Head of caudate nucleus (tissue), 42 donors: ENCODE measurements at regions not wholly inside any gene's neighbourhood (a gene's known extent, or its start where the extent isn't known, plus 50 kb on each side); places are given as distances from the start of the nearest gene placed in this dataset.
A peak's percentile ranks its signal among the peaks of the same experiment; 100 is the strongest.

Source experiments
- DNase-seq, 42 donors: peaks; one replicate each; pipeline versions ENCODE4 v3.0.0 to v3.0.0-alpha.2; 2020 to 2021; ENCODE audit warnings: mixed read lengths in 7 of 42
- intact Hi-C: fragments of 100-400 bp; cut with DNase I; formaldehyde crosslinking; loops from one replicate; pipeline ENCODE4 v1.15.0; 2022

DNA sequence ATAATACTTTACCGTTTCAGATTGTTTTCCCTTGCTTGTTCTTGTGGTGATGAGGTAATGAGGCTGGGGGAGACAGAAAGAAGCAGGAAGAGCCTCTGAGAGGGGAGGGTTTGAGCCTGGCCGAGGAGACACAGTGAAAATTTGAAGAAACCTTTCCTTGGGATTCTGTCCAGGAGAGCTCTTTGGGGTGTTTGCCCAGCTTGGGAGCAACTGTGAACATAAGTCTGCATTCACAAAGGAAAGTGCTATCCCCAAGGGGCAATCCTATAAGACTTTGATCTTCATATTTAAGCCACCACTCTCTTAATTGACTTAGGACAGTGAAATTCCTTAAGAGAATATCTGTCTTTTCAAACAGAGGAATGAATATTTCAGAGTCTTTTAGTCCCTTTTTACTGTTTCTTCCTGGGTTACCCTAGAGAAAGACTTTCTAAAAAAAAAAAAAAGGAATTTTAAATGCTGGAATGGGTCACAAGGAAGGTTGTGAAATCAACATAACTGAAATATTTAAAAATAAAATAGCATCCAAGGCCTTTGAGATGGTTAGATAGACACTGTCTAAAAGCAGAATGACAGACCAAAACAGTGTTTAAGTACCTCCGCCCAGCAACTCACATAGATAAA lies 52.5 kb upstream of the STAM2 start:
- DNase-seq: no peak
- intact Hi-C loops: no loop called here

DNA sequence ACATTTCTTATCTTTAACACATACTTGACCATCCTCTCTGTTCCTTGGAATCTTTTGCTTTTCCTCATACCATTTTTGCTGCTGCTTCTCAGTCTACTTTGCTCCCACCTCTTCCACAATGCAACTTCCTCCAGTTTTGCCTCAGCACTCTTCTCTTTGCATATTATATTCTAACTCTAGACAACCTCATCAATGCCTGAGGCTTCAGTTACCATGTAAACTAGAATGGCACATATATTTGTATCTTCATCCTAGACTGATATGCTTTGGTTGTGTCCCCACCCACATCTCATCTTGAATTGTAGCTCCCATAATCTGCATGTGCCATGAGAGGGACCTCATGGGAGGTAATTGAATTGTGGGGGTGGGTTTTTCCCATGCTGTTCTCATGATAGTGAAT lies 55.9 kb upstream of the STAM2 start:
- intact Hi-C loops: no loop called here
- DNase-seq: no peak

DNA sequence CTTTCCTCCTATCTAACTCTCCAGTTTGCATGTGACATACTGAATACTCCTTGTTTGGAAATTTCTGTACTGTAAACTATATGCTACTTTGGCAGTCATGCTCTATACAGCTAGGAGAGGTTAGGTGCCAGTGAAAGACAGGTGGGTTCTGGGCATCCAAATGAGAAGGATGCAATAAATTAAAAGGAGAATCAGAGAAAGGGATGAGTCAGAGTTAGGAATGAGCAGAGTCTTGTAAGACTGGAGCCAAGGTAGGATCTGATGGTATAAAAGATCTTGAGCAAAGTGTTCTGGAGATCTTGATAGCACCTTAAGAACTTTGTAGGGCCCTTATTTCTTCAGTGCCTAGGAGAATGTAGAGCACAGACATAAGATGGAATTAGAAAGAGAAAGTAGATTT lies 58.7 kb upstream of the STAM2 start:
- DNase-seq: no peak
- intact Hi-C loops: no loop called here

GRCh38 chr2:152236191-152236925 lies 60.8 kb upstream of the STAM2 start:
- intact Hi-C loops: no loop called here
- DNase-seq: no peak

- DNase-seq: no peak
- intact Hi-C loops: no loop called here
These were observed 62.5 kb upstream of the STAM2 start for GRCh38 chr2:152238016-152238415.

DNA sequence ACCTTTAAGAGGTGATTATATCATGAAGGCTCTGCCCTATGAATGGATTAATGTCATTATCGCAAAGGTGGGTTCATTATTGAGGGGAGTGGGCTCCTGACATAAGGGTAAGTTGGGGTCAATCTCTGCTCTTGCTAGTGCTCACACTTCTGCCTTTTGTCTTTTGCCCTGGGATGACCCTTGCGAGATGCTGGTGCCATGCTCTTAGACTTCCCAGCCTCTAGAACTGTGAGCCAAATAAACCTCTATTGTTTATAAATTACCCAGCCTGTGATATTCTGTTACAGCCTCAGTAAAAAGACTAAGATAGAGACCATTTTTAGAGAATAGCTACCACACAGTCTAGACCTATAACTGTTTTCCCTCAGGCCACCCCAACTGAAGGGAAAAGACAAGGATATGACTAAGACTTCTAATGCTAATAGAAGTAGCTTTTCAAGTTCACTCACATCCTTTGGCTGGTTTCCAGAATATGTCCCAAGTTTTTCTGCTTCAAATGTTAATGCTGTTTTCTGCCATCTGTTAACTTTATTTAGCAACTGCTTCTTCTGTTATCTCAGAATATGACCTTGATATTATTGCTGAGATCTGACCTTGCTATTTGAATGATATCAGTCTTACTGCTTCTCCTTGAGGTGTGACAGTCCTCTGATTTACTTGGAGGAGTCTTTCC lies 65.1 kb upstream of the STAM2 start:
- DNase-seq: no peak
- intact Hi-C loops: no loop called here

DNA sequence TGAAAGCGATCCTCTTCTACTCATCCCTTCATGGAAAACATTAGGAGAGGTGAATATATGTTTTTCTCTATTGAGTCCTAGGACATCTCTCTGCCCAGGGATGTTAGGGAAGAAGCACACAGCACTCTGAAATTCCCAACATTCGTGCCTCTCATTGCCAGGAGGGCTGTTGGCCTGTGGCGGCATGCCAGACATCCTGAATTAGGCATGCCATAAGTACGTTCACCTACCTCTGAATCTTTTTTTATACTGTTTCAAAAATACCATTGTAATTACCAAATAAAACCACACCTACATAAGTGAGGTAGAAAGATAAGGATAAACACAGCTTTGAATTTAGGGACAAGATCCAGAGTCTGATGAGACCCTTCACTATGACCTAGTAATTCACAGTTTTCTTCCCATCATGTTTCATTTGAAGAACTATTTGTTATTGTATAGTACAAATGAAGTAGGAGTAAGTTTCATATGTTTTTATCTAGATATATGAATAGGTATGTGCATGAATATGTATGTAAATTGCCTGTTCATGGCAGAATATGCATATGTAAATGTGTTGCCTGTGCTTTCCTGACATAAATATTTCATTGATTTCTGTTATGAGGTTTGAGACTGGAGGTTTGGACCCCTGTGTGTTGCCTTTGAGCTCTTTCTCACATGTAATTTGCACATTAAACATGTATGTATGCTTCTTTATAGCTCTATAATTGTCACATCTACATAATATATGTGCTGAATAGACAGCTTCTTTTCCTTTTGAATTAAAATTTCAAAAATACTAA lies 66.6 kb upstream of the STAM2 start:
- no peak for DNase-seq
- intact Hi-C loops: no loop called here

- no peak for DNase-seq
- intact Hi-C loops: no loop called here
These were observed 67.4 kb upstream of the STAM2 start for GRCh38 chr2:152242787-152243472.

DNA sequence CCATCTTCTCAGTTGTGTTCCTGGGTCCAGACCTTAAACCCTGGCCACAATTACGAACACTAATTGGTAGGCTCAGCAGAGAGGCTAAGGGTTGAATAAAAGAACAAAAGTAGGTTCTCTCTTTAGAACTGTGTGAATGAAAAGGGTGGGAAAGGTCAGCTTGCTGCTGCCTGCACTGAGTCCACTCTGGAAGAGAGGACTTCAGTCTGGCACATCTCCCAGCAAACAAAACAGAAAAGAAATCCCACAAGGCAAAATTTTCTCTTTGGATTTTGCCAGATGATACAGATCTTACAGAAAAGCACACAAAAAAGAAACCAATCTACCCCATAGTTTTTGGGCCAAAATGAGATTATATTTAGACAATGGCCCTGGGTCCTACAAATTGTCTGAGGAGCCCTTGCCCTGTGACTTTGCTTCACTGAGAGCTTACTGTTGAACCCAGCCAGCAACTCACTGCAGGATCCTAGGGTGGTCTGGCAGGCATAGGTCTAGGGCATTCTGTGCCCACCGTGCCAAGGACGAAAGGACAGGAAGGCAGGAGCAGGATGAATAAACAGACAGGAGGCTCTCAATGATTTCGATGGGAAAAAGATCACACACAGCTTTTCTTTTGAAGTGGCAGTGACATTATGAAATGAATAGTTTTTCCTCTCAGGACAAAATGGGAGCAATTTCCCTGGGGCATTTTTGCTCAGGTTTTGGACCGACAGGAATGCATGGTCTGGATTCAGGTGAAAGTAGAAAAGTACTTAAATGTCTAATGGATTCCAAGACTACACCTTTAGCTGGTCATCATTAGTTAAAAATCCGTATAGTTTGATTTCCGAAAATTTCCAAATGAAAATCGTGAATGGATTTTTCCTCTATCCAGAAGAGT lies 68.4 kb upstream of the STAM2 start:
- DNase-seq: peak in 6 of 42 donors; percentile 6 to 51 (median 26)
- intact Hi-C loops: no loop called here

- no peak for DNase-seq
- intact Hi-C loops: no loop called here
These were observed 70.1 kb upstream of the STAM2 start for GRCh38 chr2:152245653-152246052.

GRCh38 chr2:152246686-152247336 lies 71.2 kb upstream of the STAM2 start:
- intact Hi-C loops: no loop called here
- no peak for DNase-seq

GRCh38 chr2:152247337-152247695 lies 71.8 kb upstream of the STAM2 start:
- intact Hi-C loops: no loop called here
- peak in 3 of 42 donors; percentile 21 to 48 (median 47) for DNase-seq

- no peak for DNase-seq
- intact Hi-C loops: no loop called here
These were observed 75.0 kb upstream of the STAM2 start for GRCh38 chr2:152250421-152251100.

DNA sequence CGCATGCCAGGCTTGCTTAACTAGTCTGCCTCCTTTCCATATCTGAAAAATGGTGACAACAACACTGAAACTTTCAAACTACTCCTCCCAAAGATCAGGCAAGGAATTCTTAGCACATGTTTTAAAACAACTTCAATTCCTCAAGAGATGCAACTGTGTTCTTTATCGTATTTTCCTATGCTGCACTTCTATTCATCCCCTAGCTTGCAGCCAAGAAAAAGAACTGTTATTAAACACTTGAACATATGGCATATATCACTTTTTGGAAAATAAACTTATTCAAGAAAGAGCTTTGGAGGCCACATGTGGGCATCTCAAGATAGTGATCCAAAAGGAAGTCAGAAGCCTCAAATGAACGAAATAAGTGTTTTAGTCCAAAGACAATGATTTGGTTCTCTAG lies 75.6 kb upstream of the STAM2 start:
- DNase-seq: no peak
- intact Hi-C loops: no loop called here

DNA sequence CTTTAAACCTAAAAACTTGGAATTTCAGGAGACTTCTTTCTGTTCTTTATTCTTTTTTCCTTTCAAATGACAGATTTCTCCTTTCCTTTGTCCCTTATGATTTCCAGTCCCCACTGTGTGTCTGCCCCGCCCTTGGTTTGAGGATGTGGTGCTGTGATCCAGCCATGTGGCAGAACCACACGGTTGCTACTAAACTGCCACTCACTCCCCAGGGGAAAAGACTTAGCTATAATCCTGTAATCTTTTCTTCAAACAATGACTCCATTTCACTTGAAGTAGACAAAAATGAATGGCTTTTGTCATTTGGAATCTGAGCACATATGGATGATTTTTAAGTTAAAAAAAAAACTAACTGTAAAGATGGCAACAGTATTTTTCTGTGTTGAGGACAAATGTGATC lies 76.2 kb upstream of the STAM2 start:
- intact Hi-C loops: no loop called here
- no peak for DNase-seq

DNA sequence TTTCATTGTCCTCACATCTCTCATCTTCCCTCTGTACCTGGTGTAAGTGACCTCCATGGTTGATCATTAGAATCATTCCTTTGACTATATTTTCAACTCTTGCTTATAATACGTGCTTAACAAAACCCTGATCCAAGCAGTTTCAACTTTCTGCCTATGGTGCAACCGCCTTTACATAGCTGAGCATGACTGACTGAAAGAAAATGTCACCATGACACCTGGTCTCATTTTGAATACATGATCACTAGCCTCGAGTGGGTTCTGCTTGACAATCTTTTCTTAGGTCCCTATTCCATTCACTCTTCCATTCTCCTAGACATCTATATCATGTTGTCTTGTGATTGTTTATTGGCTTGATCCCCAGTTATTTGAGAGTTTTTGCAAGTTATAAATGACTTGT lies 78.9 kb upstream of the STAM2 start:
- intact Hi-C loops: no loop called here
- no peak for DNase-seq

DNA sequence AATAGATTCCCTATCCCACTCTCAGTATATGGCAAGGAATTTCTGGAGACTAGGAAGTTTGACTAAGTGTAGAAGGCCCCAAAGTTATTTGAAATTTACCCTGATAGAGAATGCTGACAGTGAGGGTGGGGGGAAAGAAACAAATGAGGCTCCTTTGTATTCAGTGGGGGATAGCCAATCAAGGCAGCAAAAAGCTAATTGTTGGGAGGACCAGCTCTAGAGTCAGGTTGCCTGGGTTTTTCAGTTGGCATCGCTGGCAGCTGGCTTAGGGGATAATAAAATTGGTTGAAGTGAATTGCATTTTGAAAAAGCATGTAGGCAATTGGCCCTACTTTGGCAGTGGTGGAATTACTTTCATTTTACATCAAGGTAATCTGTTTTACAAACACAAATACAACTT lies 79.4 kb upstream of the STAM2 start:
- no peak for DNase-seq
- intact Hi-C loops: no loop called here
